HEK293 (cell line): ENCODE measurements at regions not wholly inside any gene's neighbourhood (a gene's known extent, or its start where the extent isn't known, plus 50 kb on each side); places are given as distances from the start of the nearest gene placed in this dataset.
"Not testable (repeated sequence)": the region's sequence is repeated elsewhere in the genome, so short reads cannot be mapped to it uniquely, and the experiment has no call there.

Source experiments
- KLF9 ChIP-seq: fragments of 450-650 bp; formaldehyde crosslinking; IDR thresholded peaks from 2 replicates; pipeline ENCODE4 v1.5.1; 2016; ENCODE audit warnings: missing biosample characterization, missing genetic modification characterization, low read depth
- ZBTB21 ChIP-seq: fragments of 450-650 bp; formaldehyde crosslinking; IDR thresholded peaks from 2 replicates; pipeline ENCODE4 v1.5.1; 2017; ENCODE audit warnings: missing biosample characterization, missing genetic modification characterization
- ZBTB44 ChIP-seq: fragments of 450-650 bp; IDR thresholded peaks from 2 replicates; pipeline ENCODE4 v1.5.1; 2018; ENCODE audit warnings: missing biosample characterization, mild to moderate bottlenecking, missing genetic modification characterization
- ZNF239 ChIP-seq: fragments of 450-650 bp; formaldehyde crosslinking; IDR thresholded peaks from 2 replicates; pipeline ENCODE4 v1.5.1; 2016; ENCODE audit warnings: missing biosample characterization, missing genetic modification characterization

- TF ChIP-seq KLF9 (tag by site-specific recombination); ZNF239 (tag by site-specific recombination); ZBTB44; ZBTB21 (tag by site-specific recombination): not testable (repeated sequence)
Observed at GRCh38 chr2:90179591-90179990, 1488.1 kb downstream of the RPIA start.
